DND-41 (cell line): ENCODE measurements at regions not wholly inside any gene's neighbourhood (a gene's known extent, or its start where the extent isn't known, plus 50 kb on each side); places are given as distances from the start of the nearest gene placed in this dataset.

Experiments
- ATAC-seq: fragments of 200-7000 bp; cut with Tn5 transposase; 3 replicates; pipeline ENCODE4 v1.9.1; 2021; ENCODE audit warnings: low read depth; ENCODE audit not compliant: insufficient read depth
- DNase-seq: peaks from one replicate; pipeline ENCODE4 v3.0.0-alpha.2; 2020
- H2AFZ ChIP-seq: 2 replicates; pipeline ENCODE4 v1.6.0; 2012; ENCODE audit warnings: low read depth, low read length
- H3K27ac ChIP-seq: 2 replicates; pipeline ENCODE4 v1.5.1; 2012; ENCODE audit warnings: low read length, inconsistent platforms
- H3K27me3 ChIP-seq: fragments of 200-600 bp; sonication (generic); 2 replicates; pipeline ENCODE4 v1.6.0; 2012; ENCODE audit warnings: low read length, mild to moderate bottlenecking, inconsistent platforms; ENCODE audit not compliant: insufficient read depth, poor library complexity
- H3K36me3 ChIP-seq: 2 replicates; pipeline ENCODE4 v1.5.1; 2012; ENCODE audit warnings: low read length, inconsistent platforms; ENCODE audit not compliant: insufficient read depth
- H3K4me1 ChIP-seq: 2 replicates; pipeline ENCODE4 v1.5.1; 2012; ENCODE audit warnings: mild to moderate bottlenecking, low read length; ENCODE audit not compliant: insufficient read depth
- H3K4me2 ChIP-seq: 2 replicates; pipeline ENCODE4 v1.6.0; 2012; ENCODE audit warnings: mild to moderate bottlenecking, moderate library complexity, low read length, inconsistent platforms; ENCODE audit not compliant: insufficient read depth
- H3K4me3 ChIP-seq, 2 experiments: fragments of 200-600 bp in 1 of 2; shearing (Covaris generic) in 1 of 2; 2 replicates each; pipeline ENCODE4 v1.5.1; 2012 to 2016; ENCODE audit warnings: inconsistent platforms in 2 of 2, low read length in 2 of 2, mild to moderate bottlenecking in 2 of 2, low read depth in 1 of 2, moderate library complexity in 1 of 2
- H3K79me2 ChIP-seq: 2 replicates; pipeline ENCODE4 v1.6.0; 2012; ENCODE audit warnings: low read length, inconsistent platforms; ENCODE audit not compliant: insufficient read depth
- H3K9ac ChIP-seq: 2 replicates; pipeline ENCODE4 v1.6.0; 2012; ENCODE audit warnings: low read depth, mild to moderate bottlenecking, inconsistent platforms, low read length, moderate library complexity
- H3K9me3 ChIP-seq: 2 replicates; pipeline ENCODE4 v1.5.1; 2012; ENCODE audit warnings: low read length, moderate library complexity, mild to moderate bottlenecking, inconsistent platforms; ENCODE audit not compliant: insufficient read depth, severe bottlenecking
- H4K20me1 ChIP-seq: 2 replicates; pipeline ENCODE4 v1.6.0; 2012; ENCODE audit warnings: low read length; ENCODE audit not compliant: insufficient read depth
- CTCF ChIP-seq: IDR thresholded peaks from 2 replicates; pipeline ENCODE4 v1.5.1; 2012; ENCODE audit warnings: borderline replicate concordance, low read length, moderate library complexity, mild to moderate bottlenecking; ENCODE audit not compliant: poor library complexity, severe bottlenecking; ENCODE audit errors: extremely low read depth
- EZH2 ChIP-seq: IDR thresholded peaks from 3 replicates; pipeline ENCODE4 v1.6.1; 2012; ENCODE audit warnings: borderline replicate concordance, low read depth, mild to moderate bottlenecking, moderate library complexity, low read length, inconsistent platforms; ENCODE audit not compliant: severe bottlenecking

GRCh38 chr3:174783502-174783901 is 75.6 kb upstream of the NAALADL2 start:
- H3K36me3 ChIP-seq: no peaks in the 10 kb centered on the region
- H3K4me2 ChIP-seq: no peak overlapping the region
- no peak overlapping the region for H3K27ac ChIP-seq
- no peak overlapping the region for H3K9ac ChIP-seq
- H3K27me3 ChIP-seq: no peaks in the 10 kb centered on the region
- no peak for TF ChIP-seq CTCF
- TF ChIP-seq EZH2: no peak
- no peak overlapping the region for H3K4me3 ChIP-seq
- H3K9me3 ChIP-seq: no peaks in the 10 kb centered on the region
- H3K4me1 ChIP-seq: no peaks in the 10 kb centered on the region
- DNase-seq (no peak), ATAC-seq (no peak)
- H2AFZ ChIP-seq: no peak overlapping the region
- H3K79me2 ChIP-seq: no peaks in the 10 kb centered on the region
- no peaks in the 10 kb centered on the region for H4K20me1 ChIP-seq

GRCh38 chr3:174784206-174784934 is 74.8 kb upstream of the NAALADL2 start:
- no peaks in the 10 kb centered on the region for H3K36me3 ChIP-seq
- no peaks in the 10 kb centered on the region for H4K20me1 ChIP-seq
- H3K4me1 ChIP-seq: no peaks in the 10 kb centered on the region
- no peak overlapping the region for H3K27ac ChIP-seq
- DNase-seq (no peak), ATAC-seq (no peak)
- TF ChIP-seq CTCF: no peak
- TF ChIP-seq EZH2: no peak
- H3K9ac ChIP-seq: no peak overlapping the region
- H2AFZ ChIP-seq: no peak overlapping the region
- H3K4me3 ChIP-seq: no peak overlapping the region
- H3K27me3 ChIP-seq: no peaks in the 10 kb centered on the region
- H3K79me2 ChIP-seq: no peaks in the 10 kb centered on the region
- H3K4me2 ChIP-seq: no peak overlapping the region
- no peaks in the 10 kb centered on the region for H3K9me3 ChIP-seq

GRCh38 chr3:174786825-174787224 is 72.3 kb upstream of the NAALADL2 start:
- H3K27me3 ChIP-seq: no peaks in the 10 kb centered on the region
- no peak overlapping the region for H3K9ac ChIP-seq
- ATAC-seq: no peak
- H3K4me1 ChIP-seq: no peaks in the 10 kb centered on the region
- no peaks in the 10 kb centered on the region for H3K79me2 ChIP-seq
- no peak overlapping the region for H3K4me3 ChIP-seq
- no peaks in the 10 kb centered on the region for H4K20me1 ChIP-seq
- H3K4me2 ChIP-seq: no peak overlapping the region
- no peak for DNase-seq
- no peaks in the 10 kb centered on the region for H3K36me3 ChIP-seq
- no peak overlapping the region for H2AFZ ChIP-seq
- no peak overlapping the region for H3K27ac ChIP-seq
- H3K9me3 ChIP-seq: no peaks in the 10 kb centered on the region
- TF ChIP-seq EZH2: no peak
- TF ChIP-seq CTCF: no peak

GRCh38 chr3:174791161-174791560 is 68.0 kb upstream of the NAALADL2 start:
- H3K79me2 ChIP-seq: no peaks in the 10 kb centered on the region
- H3K9ac ChIP-seq: no peak overlapping the region
- no peaks in the 10 kb centered on the region for H3K36me3 ChIP-seq
- DNase-seq (no peak), ATAC-seq (no peak)
- no peak overlapping the region for H3K4me3 ChIP-seq
- H3K4me2 ChIP-seq: no peak overlapping the region
- H3K9me3 ChIP-seq: no peaks in the 10 kb centered on the region
- no peaks in the 10 kb centered on the region for H3K27me3 ChIP-seq
- TF ChIP-seq EZH2: no peak
- TF ChIP-seq CTCF: no peak
- no peak overlapping the region for H2AFZ ChIP-seq
- no peak overlapping the region for H3K27ac ChIP-seq
- no peaks in the 10 kb centered on the region for H3K4me1 ChIP-seq
- no peaks in the 10 kb centered on the region for H4K20me1 ChIP-seq
